HT-29 (cell line): ENCODE measurements at regions not wholly inside any gene's neighbourhood (a gene's known extent, or its start where the extent isn't known, plus 50 kb on each side); places are given as distances from the start of the nearest gene placed in this dataset.

ENCODE experiments used
- DNase-seq: peaks from one replicate; pipeline ENCODE4 v3.0.0-alpha.2; 2015; ENCODE audit warnings: low spot score

DNA sequence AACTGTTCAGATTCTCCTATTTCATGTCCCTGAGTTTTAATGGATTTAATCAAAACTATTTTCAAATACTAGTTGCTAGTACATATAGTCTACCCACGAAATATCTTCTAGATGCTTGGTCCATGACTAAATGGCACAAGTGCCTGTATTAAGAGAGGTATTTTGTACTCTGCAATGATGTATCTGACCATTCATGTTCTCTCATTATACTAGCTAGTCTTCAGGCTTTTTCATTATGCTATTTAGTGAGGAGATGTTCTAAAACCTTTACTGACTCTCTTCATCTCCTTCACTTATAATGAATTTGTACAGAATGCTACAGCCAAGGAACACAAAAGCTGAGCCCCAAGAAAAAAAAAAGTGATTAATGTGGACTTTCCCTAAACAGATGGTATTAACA lies 222.5 kb downstream of the AHR start:
- no peak for DNase-seq

GRCh38 chr7:17521437-17521836 lies 223.0 kb downstream of the AHR start:
- no peak for DNase-seq

GRCh38 chr7:17523813-17524739 lies 225.6 kb downstream of the AHR start:
- DNase-seq = peak; percentile 78

DNA sequence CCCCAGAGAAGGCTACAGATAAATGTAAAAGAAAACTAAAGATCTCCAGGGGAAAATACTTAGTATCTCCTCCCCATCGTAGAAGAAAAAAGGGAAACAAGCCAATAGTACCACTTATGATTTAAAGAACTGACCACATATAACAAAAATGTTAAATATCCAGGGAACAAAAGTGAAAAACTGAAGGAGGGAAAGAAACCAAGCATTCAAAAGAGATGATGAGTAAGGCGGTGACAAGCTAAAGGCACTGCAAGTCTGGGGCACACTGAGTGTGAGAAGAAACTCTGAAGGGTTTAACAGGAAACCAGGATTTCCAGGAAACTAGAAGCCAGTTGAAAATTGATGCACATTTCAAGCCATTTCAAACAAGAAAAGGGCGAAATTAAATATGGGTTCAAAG lies 226.3 kb downstream of the AHR start:
- DNase-seq = no peak

GRCh38 chr7:17526621-17527020 lies 228.2 kb downstream of the AHR start:
- DNase-seq = no peak

GRCh38 chr7:17528636-17529035 lies 230.2 kb downstream of the AHR start:
- DNase-seq = no peak

- DNase-seq = no peak
These were observed 231.8 kb downstream of the AHR start for GRCh38 chr7:17530244-17530643.

DNA sequence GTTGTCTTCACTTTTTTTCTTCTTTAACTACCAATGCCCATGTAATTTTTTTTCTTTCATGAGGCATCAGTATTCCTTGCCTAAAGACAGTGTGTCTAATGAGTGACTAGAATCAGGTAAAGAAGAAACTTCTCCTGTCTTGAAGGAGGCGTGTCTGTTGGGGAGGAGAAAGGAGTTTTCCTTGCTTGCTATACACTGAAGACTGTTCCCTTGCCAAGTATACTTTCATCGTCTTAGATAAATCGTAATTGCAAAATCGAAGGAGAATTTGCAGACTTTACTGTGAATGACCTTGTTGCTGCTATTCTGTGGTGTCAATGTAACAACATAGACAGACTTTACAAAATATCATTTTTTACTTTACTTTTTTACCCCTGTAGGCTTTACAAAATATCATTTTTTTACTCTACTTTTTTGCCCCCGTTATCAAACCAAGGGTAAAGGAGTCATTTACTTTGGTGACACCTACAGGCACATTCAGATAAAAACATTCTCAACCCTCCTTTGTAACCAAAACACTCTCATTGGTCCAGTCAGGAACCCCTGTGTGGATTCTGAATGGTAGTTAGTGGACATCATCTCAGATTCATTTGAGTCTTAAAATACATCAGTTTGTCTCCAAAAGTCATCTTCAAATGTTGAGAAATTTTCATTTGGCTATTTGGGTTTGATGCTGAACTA lies 232.4 kb downstream of the AHR start:
- peak; percentile 24 for DNase-seq

- peak; percentile 70 for DNase-seq
These were observed 234.5 kb downstream of the AHR start for GRCh38 chr7:17532861-17533404.

DNA sequence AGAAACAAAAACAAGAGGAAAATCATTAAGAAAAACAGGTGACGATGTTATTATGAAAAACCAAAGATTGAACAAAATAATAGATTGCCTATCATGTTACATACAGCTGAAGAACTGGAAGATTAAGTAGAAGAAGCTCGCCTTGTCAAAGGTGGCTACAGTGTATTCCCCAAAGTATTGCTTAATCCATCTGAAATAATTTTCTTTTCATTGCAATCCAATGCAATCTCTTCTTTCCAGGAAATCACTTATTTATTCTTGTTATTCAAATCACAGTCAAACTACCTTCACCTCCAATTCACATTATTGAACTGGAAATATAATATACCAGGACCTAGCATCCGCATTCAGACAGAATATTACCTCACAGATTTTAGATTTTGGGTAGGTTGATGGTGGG lies 235.9 kb downstream of the AHR start:
- no peak for DNase-seq

DNA sequence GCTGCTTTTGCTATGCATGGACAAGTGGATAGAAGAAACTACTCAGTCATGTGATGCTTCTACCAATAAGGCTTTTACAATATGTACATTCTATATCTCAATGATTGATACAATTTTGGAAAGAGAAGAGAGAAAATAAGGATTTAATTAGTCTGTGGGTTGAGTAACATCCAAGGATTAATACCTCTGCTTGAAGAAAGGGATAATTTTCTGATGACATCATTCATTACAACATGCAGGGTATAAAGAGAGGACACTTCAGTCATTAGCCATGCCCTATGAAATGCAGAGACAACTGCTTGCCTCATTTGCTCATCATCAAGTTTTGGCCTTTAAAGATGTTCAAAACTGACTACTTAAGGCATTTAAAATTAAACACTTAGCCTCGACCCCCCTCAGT lies 237.3 kb downstream of the AHR start:
- no peak for DNase-seq

DNA sequence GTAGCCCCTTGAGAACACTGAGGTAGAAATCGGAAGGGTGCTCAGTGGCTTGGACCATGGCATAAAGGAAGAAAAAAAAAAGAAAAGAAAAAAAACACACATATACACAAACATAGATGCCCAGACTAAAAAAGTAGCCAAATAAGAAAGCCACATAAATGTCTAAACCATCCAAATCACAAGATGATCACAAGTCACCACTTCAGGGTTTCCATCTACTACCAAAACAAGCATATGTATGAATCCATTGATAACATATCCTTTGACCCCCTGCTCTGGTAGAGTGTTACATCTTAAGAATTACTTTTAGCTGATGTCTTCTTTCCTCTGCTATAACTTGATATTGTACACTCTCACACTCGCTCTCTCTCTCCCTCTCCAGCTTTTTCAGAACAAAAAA lies 245.9 kb downstream of the AHR start:
- no peak for DNase-seq

DNA sequence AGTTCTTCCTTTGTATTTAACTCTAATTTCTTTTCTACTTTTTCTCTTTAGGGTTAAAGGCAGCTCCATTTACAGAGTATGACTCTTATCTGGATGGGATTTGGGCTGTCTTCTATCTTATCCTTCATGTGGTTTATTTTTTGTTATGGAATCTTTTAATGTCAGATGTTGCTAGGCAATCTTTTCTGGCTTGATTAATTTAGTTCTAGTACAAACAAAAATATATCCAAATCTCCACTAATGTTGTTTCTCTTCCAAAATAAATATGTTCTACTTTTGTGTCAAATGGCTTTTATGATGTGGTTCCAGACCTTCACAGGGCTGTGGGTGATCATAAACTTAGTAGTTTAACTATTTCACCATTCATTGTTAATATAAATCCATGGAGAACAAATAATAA lies 246.9 kb downstream of the AHR start:
- no peak for DNase-seq

DNA sequence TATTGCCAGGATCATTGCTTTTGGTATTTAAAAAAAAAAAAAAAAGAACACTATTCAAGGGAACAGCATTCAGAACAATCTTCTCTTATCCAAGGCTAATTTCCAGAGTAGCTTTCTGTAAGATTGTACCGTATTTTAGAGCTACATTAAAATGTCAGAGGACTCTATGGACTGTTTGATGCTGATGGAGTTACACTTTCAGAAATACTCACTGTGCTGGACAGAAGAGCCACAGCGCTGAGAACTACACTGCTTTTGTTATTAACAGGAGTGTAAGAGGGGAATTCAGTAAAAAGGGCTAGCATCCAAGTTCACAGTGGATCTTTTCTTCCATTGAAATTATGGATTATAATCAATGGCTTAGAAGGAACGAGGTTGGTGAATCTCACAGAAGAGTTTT lies 247.7 kb downstream of the AHR start:
- DNase-seq = no peak

DNA sequence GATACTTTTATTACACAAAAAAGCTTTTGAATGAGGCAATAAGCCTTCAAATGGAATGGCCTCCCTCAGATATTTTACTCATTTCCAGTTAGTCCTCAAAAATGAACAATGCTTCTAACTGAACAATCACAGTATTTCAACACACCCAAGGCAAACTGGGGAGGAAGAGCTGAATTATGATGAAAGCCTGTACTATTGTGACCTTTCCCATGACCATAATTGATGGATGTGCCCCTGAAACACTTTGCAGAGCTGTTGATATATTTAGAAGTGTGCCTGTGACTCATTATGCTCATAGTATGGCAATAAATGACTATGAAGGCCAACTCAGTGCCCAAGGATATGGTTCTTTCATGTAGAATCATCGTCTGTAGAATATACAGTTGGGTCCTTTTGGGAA lies 248.1 kb downstream of the AHR start:
- no peak for DNase-seq

DNA sequence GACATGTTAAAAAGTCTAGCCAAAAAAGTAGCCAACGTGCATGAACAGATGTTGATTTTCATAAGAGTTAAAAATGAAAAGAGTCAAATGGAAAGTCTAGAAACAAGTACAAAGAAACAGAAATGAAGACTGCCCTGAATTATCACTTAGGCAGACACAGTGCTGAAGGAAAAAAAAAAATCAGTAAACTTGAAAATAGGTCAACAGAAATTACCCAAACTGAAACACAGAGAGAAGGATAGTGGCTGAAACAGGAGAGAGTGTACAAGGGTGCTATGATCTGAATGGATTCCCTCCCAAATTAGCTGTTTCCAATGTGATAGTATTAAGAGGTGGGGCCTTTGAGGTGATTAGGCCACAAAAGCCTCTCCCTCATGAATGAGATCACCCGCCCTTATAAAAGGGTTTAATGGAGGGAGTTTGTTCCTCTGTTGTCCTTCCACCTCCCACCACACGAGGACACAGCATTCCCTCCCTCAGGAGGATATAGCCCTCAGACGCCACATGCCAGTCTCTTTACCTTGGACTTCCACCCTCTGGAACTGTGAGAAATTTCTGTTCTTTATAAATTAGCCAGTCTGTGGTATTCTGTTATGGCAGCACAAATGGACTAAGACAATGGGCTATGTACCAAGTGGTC lies 249.7 kb downstream of the AHR start:
- DNase-seq = peak; percentile 30

- DNase-seq = no peak
These were observed 251.0 kb downstream of the AHR start for GRCh38 chr7:17549406-17549805.

DNA sequence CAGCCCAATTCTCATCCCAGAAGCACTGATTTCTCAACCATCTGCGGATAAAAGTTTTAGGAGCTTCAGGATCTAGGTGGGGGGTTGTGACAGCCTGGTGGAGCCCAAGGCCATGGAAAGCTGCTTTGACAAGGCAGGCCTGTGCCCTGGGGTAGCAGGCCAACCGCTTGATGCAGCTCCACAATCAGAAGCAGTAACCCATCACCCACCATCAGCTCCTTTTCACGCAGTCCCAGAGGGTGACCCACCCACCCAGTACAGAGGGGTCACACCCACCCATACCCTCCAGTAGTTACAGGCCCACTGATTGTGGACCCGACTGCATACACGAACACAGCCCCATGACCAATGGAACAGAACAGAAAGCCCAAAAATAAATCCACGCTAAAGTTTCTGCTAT lies 253.9 kb downstream of the AHR start:
- no peak for DNase-seq

DNA sequence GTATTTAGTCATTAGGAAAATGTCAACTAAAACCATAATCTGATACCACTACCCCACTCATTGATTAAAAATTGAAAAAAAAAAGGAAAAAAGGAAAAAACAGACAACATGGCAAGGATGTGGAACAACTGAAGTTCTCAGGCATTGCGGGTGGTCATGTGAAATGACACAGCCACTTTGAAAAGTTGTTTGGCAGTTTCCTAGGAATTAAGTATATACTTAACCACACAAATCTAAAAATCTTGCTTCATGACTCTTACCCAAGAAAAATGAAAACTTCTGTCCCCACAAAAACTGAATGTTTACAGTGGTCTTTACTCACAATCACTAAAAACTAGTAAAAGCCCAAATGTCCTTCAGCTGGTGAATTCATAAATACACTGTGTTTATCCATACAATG lies 254.5 kb downstream of the AHR start:
- no peak for DNase-seq

GRCh38 chr7:17554341-17555015 lies 256.0 kb downstream of the AHR start:
- no peak for DNase-seq

- DNase-seq = no peak
These were observed 257.9 kb downstream of the AHR start for GRCh38 chr7:17556247-17556956.
